Gastrocnemius medialis (tissue), 4 donors: ENCODE measurements at regions not wholly inside any gene's neighbourhood (a gene's known extent, or its start where the extent isn't known, plus 50 kb on each side); places are given as distances from the start of the nearest gene placed in this dataset.

ENCODE experiments used
- ATAC-seq, 2 donors: fragments of 150-250 bp; one replicate each; pipeline ENCODE4 v1.9.1; 2016
- DNase-seq, 2 donors: peaks; one replicate each; pipeline ENCODE4 v3.0.0-alpha.2; 2019
- H3K27ac ChIP-seq, 4 donors: fragments of 200-600 bp; sonication (generic); 1 replicate in 1 of 4; 2 replicates in 3 of 4; pipeline ENCODE4 v1.5.1; 2016 to 2018; ENCODE audit warnings: mild to moderate bottlenecking in 2 of 4, moderate library complexity in 1 of 4
- H3K27me3 ChIP-seq, 3 donors: fragments of 200-600 bp; sonication (generic) in 2 of 3; 1 replicate in 1 of 3; 2 replicates in 2 of 3; pipeline versions ENCODE4 v1.5.1 to v1.6.0; 2016 to 2019; ENCODE audit warnings: mild to moderate bottlenecking in 1 of 3, moderate library complexity in 1 of 3
- H3K36me3 ChIP-seq, 2 donors: fragments of 200-600 bp; sonication (generic) in 1 of 2; one replicate each; pipeline ENCODE4 v1.5.1; 2017 to 2018
- H3K4me1 ChIP-seq, 2 donors: fragments of 200-600 bp; sonication (generic) in 1 of 2; one replicate each; pipeline ENCODE4 v1.5.1; 2016 to 2017; ENCODE audit warnings: mild to moderate bottlenecking in 2 of 2
- H3K4me3 ChIP-seq, 4 donors: fragments of 200-600 bp; sonication (generic) in 3 of 4; 1 replicate in 1 of 4; 2 replicates in 3 of 4; pipeline ENCODE4 v1.5.1; 2016 to 2019; ENCODE audit warnings: mild to moderate bottlenecking in 2 of 4
- H3K9me3 ChIP-seq, 3 donors: fragments of 200-600 bp; sonication (generic) in 2 of 3; 1 replicate in 1 of 3; 2 replicates in 2 of 3; pipeline ENCODE4 v1.5.1; 2016 to 2019
- CTCF ChIP-seq, 5 experiments: fragments of 450-650 bp in 3 of 5; fragments of 200-600 bp in 2 of 5; sonication (generic) in 2 of 5; IDR thresholded peaks in 4 of 5; conservative IDR thresholded peaks in 1 of 5; 1 replicate in 4 of 5; 2 replicates in 1 of 5; pipeline ENCODE4 v1.5.1; 2016 to 2019; ENCODE audit warnings: antibody characterized with exemption in 5 of 5, mild to moderate bottlenecking in 3 of 5, moderate library complexity in 3 of 5
- POLR2A ChIP-seq, 2 donors: fragments of 450-650 bp; IDR thresholded peaks; one replicate each; pipeline ENCODE4 v1.6.1; 2017; ENCODE audit warnings: antibody characterized with exemption in 2 of 2, mild to moderate bottlenecking in 2 of 2, moderate library complexity in 2 of 2
- in situ Hi-C, 4 donors: fragments of 200-750 bp; cut with MboI; loops; one replicate each; pipeline versions ENCODE4 v1.15.0 to v1.8.0; 2017; ENCODE audit warnings: low sequenced_read_pairs in 4 of 4
- intact Hi-C: fragments of 100-400 bp; cut with DNase I; formaldehyde crosslinking; loops from one replicate; pipeline ENCODE4 v1.15.1; 2023; ENCODE audit warnings: low total_unique reads

GRCh38 chrX:69069086-69069445, 96.2 kb downstream of the PJA1 start:
- no peak overlapping the region for H3K27ac ChIP-seq
- in situ Hi-C loops: loop anchor here in 1 of 4 donors (25.0 kb wide), 1 partner anchor 232 kb away; the partner anchor contains the start of gene EFNB1
- TF ChIP-seq POLR2A (IDR thresholded peaks at IDR 0.05) (no peak), CTCF (IDR thresholded peaks at IDR 0.05 in 4 of 5, conservative IDR thresholded peaks at IDR 0.05 in 1 of 5) (no peak)
- H3K4me1 ChIP-seq: no peaks in the 10 kb centered on the region
- no peaks in the 10 kb centered on the region for H3K36me3 ChIP-seq
- no peak for DNase-seq
- H3K9me3 ChIP-seq: no peaks in the 10 kb centered on the region
- H3K4me3 ChIP-seq: no peak overlapping the region
- H3K27me3 ChIP-seq: no peaks in the 10 kb centered on the region
- intact Hi-C loops: no loop called here
- no peak for ATAC-seq

GRCh38 chrX:69068301-69069085, 96.8 kb downstream of the PJA1 start:
- H3K36me3 ChIP-seq: no peaks in the 10 kb centered on the region
- in situ Hi-C loops: loop anchor here in 1 of 4 donors (25.0 kb wide), 1 partner anchor 231 kb away; the partner anchor contains the start of gene EFNB1
- H3K27me3 ChIP-seq: peaks cover 0 to 4% (median 0%) of the 10 kb centered on the region in 3 donors
- intact Hi-C loops: no loop called here
- no peaks in the 10 kb centered on the region for H3K4me1 ChIP-seq
- ATAC-seq: no peak
- H3K9me3 ChIP-seq: no peaks in the 10 kb centered on the region
- H3K27ac ChIP-seq: no peak overlapping the region
- TF ChIP-seq POLR2A (IDR thresholded peaks at IDR 0.05): no peak
- no peak for TF ChIP-seq CTCF (IDR thresholded peaks at IDR 0.05 in 4 of 5, conservative IDR thresholded peaks at IDR 0.05 in 1 of 5)
- no peak overlapping the region for H3K4me3 ChIP-seq
- no peak for DNase-seq

- intact Hi-C loops: no loop called here
- DNase-seq: no peak
Measured at GRCh38 chrX:69067841-69068240, 97.4 kb downstream of the PJA1 start.

GRCh38 chrX:69066966-69067525, 98.2 kb downstream of the PJA1 start:
- Histone ChIP-seq H3K9me3 (no peaks in the 10 kb centered on the region), H3K4me1 (no peaks in the 10 kb centered on the region), H3K27me3 (peaks cover 0 to 5% (median 0%) of the 10 kb centered on the region in 3 donors), H3K27ac (no peak overlapping the region), H3K4me3 (no peak overlapping the region), H3K36me3 (no peaks in the 10 kb centered on the region)
- intact Hi-C loops (no loop called here), in situ Hi-C loops (loop anchor here in 1 of 4 donors (25.0 kb wide), 1 partner anchor 230 kb away; the partner anchor contains the start of gene EFNB1)
- DNase-seq (no peak), ATAC-seq (no peak)
- TF ChIP-seq CTCF (IDR thresholded peaks at IDR 0.05 in 4 of 5, conservative IDR thresholded peaks at IDR 0.05 in 1 of 5): no peak
- TF ChIP-seq POLR2A (IDR thresholded peaks at IDR 0.05): no peak

More at GRCh38 chrX:69067841-69068240, 97.4 kb downstream of the PJA1 start:
- no peak for TF ChIP-seq POLR2A (IDR thresholded peaks at IDR 0.05)
- TF ChIP-seq CTCF (IDR thresholded peaks at IDR 0.05 in 4 of 5, conservative IDR thresholded peaks at IDR 0.05 in 1 of 5): no peak
- in situ Hi-C loops: loop anchor here in 1 of 4 donors (25.0 kb wide), 1 partner anchor 231 kb away; the partner anchor contains the start of gene EFNB1
- no peak overlapping the region for H3K4me3 ChIP-seq
- no peaks in the 10 kb centered on the region for H3K36me3 ChIP-seq
- no peak for ATAC-seq
- H3K27me3 ChIP-seq: peaks cover 0 to 5% (median 0%) of the 10 kb centered on the region in 3 donors
- H3K9me3 ChIP-seq: no peaks in the 10 kb centered on the region
- no peaks in the 10 kb centered on the region for H3K4me1 ChIP-seq
- H3K27ac ChIP-seq: no peak overlapping the region
